K562 (cell line): ENCODE measurements at regions not wholly inside any gene's neighbourhood (a gene's known extent, or its start where the extent isn't known, plus 50 kb on each side); places are given as distances from the start of the nearest gene placed in this dataset.

ENCODE experiments used
- HSF4 ChIP-seq: fragments of 250-450 bp; sonication (Bioruptor Pico); IDR thresholded peaks from 2 replicates; pipeline ENCODE4 v2.1.2; 2022; ENCODE audit warnings: mild to moderate bottlenecking, moderate library complexity, borderline replicate concordance
- JUND ChIP-seq, 2 experiments: IDR thresholded peaks; 2 replicates in 1 of 2; 3 replicates in 1 of 2; pipeline ENCODE4 v1.6.1; 2011; ENCODE audit warnings: borderline replicate concordance in 2 of 2, low read depth in 2 of 2, low read length in 2 of 2, improper control_type of control experiment in 1 of 2, missing biosample characterization in 1 of 2, missing genetic modification characterization in 1 of 2, missing genetic modification reagents in 1 of 2
- ZFP1 ChIP-seq: fragments of 450-650 bp; formaldehyde crosslinking; IDR thresholded peaks from 2 replicates; pipeline ENCODE4 v1.4.0; 2020; ENCODE audit warnings: mild to moderate bottlenecking, mixed read lengths
- ZNF263 ChIP-seq: sonication (generic); formaldehyde crosslinking; IDR thresholded peaks from 2 replicates; pipeline ENCODE4 v1.8.0; 2022; ENCODE audit warnings: mild to moderate bottlenecking, missing genetic modification reagents, borderline replicate concordance
- ZNF311 ChIP-seq: fragments of 250-450 bp; sonication (Bioruptor Pico); IDR thresholded peaks from 2 replicates; pipeline ENCODE4 v1.4.0; 2020; ENCODE audit warnings: mild to moderate bottlenecking, moderate library complexity
- TF ChIP-seq, protein P1 (sequence below), 3 experiments: IDR thresholded peaks in 2 of 3; conservative IDR thresholded peaks in 1 of 3; 2 replicates each; pipeline ENCODE4 v1.5.1; 2011 to 2012; ENCODE audit warnings: low read length in 3 of 3, mild to moderate bottlenecking in 3 of 3, control low read depth in 2 of 3, improper control_type of control experiment in 1 of 3, inconsistent platforms in 1 of 3, low read depth in 1 of 3, mixed read lengths in 1 of 3, moderate library complexity in 1 of 3; ENCODE audit not compliant: insufficient read depth in 2 of 3
- TF ChIP-seq, protein P2 (sequence below): fragments of 250-450 bp; sonication (Bioruptor Pico); IDR thresholded peaks from 2 replicates; pipeline ENCODE4 v1.4.0; 2020; ENCODE audit warnings: borderline replicate concordance
- TF ChIP-seq, protein P3 (sequence below): IDR thresholded peaks from 3 replicates; pipeline ENCODE4 v1.6.1; 2011; ENCODE audit warnings: borderline replicate concordance, mild to moderate bottlenecking; ENCODE audit not compliant: insufficient read length, insufficient read depth

DNA sequence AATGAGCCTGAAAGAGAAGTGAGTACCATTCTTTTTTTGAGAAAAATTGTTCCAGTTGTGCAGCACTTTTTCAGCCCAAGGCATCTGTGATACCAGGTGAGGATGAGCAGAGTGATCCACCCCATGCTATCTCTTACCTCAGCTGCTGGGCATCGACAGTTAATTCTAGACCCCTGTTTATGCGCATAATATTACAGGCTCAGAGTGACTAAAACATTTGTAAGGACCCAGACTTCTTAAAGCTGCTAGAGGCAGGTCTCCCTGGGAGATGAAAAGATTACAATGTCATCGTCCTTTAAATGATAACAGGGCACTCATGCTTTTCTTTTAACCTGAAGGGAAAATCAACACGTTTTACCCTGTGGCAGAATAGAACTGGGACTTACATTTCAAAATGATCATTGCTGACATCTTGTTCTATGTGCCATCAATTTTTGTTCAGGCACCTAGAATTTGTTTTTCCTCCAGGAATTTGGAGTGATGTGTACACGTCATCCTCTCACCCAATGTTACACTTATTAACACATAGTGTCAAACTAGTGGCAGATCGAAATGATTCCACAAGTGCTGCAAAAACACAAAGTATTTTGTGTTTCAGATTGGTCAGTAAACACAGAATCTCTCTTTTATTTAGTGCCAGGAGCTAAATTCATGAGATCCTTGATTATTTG, 684.6 kb downstream of the UTRN start:
- TF ChIP-seq ZNF311 (CRISPR knock-in tag) (no peak), JUND (IDR thresholded peaks at IDR 0.05; ENCODE audit: borderline replicate concordance, low read depth, low read length) (no peak), JUND (tag; IDR thresholded peaks at IDR 0.05; ENCODE audit: borderline replicate concordance, low read depth, low read length) (no peak), ZNF263 (CRISPR knock-in tag) (no peak), ZFP1 (CRISPR knock-in tag) (no peak), HSF4 (CRISPR knock-in tag) (no peak)
- TF ChIP-seq, protein P1, sequence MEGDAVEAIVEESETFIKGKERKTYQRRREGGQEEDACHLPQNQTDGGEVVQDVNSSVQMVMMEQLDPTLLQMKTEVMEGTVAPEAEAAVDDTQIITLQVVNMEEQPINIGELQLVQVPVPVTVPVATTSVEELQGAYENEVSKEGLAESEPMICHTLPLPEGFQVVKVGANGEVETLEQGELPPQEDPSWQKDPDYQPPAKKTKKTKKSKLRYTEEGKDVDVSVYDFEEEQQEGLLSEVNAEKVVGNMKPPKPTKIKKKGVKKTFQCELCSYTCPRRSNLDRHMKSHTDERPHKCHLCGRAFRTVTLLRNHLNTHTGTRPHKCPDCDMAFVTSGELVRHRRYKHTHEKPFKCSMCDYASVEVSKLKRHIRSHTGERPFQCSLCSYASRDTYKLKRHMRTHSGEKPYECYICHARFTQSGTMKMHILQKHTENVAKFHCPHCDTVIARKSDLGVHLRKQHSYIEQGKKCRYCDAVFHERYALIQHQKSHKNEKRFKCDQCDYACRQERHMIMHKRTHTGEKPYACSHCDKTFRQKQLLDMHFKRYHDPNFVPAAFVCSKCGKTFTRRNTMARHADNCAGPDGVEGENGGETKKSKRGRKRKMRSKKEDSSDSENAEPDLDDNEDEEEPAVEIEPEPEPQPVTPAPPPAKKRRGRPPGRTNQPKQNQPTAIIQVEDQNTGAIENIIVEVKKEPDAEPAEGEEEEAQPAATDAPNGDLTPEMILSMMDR (IDR thresholded peaks at IDR 0.05 in 2 of 3, conservative IDR thresholded peaks at IDR 0.05 in 1 of 3; ENCODE audit: insufficient read depth in 2 of 3, low read depth in 1 of 3, low read length in 3 of 3) = no peak
- TF ChIP-seq, protein P2, sequence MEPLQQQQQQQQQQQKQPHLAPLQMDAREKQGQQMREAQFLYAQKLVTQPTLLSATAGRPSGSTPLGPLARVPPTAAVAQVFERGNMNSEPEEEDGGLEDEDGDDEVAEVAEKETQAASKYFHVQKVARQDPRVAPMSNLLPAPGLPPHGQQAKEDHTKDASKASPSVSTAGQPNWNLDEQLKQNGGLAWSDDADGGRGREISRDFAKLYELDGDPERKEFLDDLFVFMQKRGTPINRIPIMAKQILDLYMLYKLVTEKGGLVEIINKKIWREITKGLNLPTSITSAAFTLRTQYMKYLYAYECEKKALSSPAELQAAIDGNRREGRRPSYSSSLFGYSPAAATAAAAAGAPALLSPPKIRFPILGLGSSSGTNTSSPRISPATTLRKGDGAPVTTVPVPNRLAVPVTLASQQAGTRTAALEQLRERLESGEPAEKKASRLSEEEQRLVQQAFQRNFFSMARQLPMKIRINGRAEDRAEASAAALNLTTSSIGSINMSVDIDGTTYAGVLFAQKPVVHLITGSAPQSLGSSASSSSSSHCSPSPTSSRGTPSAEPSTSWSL = no peak
- TF ChIP-seq, protein P3, sequence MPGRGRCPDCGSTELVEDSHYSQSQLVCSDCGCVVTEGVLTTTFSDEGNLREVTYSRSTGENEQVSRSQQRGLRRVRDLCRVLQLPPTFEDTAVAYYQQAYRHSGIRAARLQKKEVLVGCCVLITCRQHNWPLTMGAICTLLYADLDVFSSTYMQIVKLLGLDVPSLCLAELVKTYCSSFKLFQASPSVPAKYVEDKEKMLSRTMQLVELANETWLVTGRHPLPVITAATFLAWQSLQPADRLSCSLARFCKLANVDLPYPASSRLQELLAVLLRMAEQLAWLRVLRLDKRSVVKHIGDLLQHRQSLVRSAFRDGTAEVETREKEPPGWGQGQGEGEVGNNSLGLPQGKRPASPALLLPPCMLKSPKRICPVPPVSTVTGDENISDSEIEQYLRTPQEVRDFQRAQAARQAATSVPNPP = no peak
